Neural progenitor cell (in vitro differentiated cells): ENCODE measurements at regions not wholly inside any gene's neighbourhood (a gene's known extent, or its start where the extent isn't known, plus 50 kb on each side); places are given as distances from the start of the nearest gene placed in this dataset.

ENCODE experiments used
- CTCF ChIP-seq: fragments of 200-600 bp; sonication (generic); IDR thresholded peaks from 2 replicates; pipeline ENCODE4 v1.5.1; 2017; ENCODE audit warnings: antibody characterized with exemption, mild to moderate bottlenecking
- EZH2phosphoT487 ChIP-seq: fragments of 200-600 bp; sonication (generic); IDR thresholded peaks from 2 replicates; pipeline ENCODE4 v1.6.1; 2017; ENCODE audit warnings: antibody characterized with exemption

GRCh38 chr7:3246651-3247050 is 54.4 kb upstream of the SDK1 start:
- TF ChIP-seq EZH2phosphoT487 (no peak), CTCF (no peak)
